B cell (primary cell): ENCODE measurements at regions not wholly inside any gene's neighbourhood (a gene's known extent, or its start where the extent isn't known, plus 50 kb on each side); places are given as distances from the start of the nearest gene placed in this dataset.

Source experiments
- ATAC-seq: fragments of 200-7000 bp; cut with Tn5 transposase; one replicate; pipeline ENCODE4 v1.10.0; 2021; ENCODE audit warnings: low read depth, mild to moderate bottlenecking, moderate number of reproducible peaks, moderate library complexity
- CTCF ChIA-PET: fragments of 350-600 bp; sonication (Branson Sonifier 250); formaldehyde crosslinking; loops from one replicate; lab custom pipeline; 2021; ENCODE audit warnings: antibody characterized with exemption, inconsistent platforms; lab: Charles Lee
- POLR2A ChIA-PET: fragments of 350-600 bp; sonication (Branson Sonifier 250); formaldehyde crosslinking; loops from one replicate; lab custom pipeline; 2021; ENCODE audit warnings: antibody characterized with exemption; lab: Charles Lee
- DNase-seq: peaks from one replicate; pipeline ENCODE4 v3.0.0; 2013
- H2AFZ ChIP-seq: 2 replicates; pipeline ENCODE4 v1.6.1; 2012; ENCODE audit warnings: mild to moderate bottlenecking, low read depth, low read length; ENCODE audit not compliant: insufficient read depth, poor library complexity, severe bottlenecking
- H3K27ac ChIP-seq, 2 donors: 1 replicate in 1 of 2; 2 replicates in 1 of 2; pipeline ENCODE4 v1.5.1; 2012 to 2013; ENCODE audit warnings: low read length in 2 of 2, mild to moderate bottlenecking in 2 of 2, moderate library complexity in 1 of 2
- H3K27me3 ChIP-seq, 4 experiments: fragments of 200-600 bp in 1 of 4; sonication (generic) in 1 of 4; replicated peaks in 1 of 4; 1 replicate in 2 of 4; 2 replicates in 2 of 4; pipeline versions ENCODE4 v1.6.1 to v1.7.0; 2013 to 2016; ENCODE audit warnings: low read length in 3 of 4, mild to moderate bottlenecking in 2 of 4, mixed read lengths in 1 of 4, moderate library complexity in 1 of 4; ENCODE audit not compliant: insufficient read depth in 4 of 4, control insufficient read depth in 3 of 4; ENCODE audit errors: control extremely low read depth in 1 of 4
- H3K36me3 ChIP-seq, 2 experiments: replicated peaks in 1 of 2; 1 replicate in 1 of 2; 2 replicates in 1 of 2; pipeline versions ENCODE4 v1.6.1 to v1.7.1; 2013; ENCODE audit warnings: low read length in 1 of 2; ENCODE audit not compliant: insufficient read depth in 2 of 2, control insufficient read depth in 1 of 2; ENCODE audit errors: control extremely low read depth in 1 of 2, extremely low read depth in 1 of 2
- H3K4me1 ChIP-seq, 2 donors: fragments of 200-600 bp in 1 of 2; sonication (generic) in 1 of 2; 1 replicate in 1 of 2; 2 replicates in 1 of 2; pipeline versions ENCODE4 v1.5.1 to v1.6.1; 2013 to 2017; ENCODE audit warnings: low read length in 2 of 2; ENCODE audit not compliant: control insufficient read depth in 2 of 2, insufficient read depth in 2 of 2
- H3K4me2 ChIP-seq: replicated peaks from 2 replicates; pipeline ENCODE3; 2012; ENCODE audit warnings: mild to moderate bottlenecking, low read depth, low read length; ENCODE audit not compliant: poor library complexity, severe bottlenecking
- H3K4me3 ChIP-seq, 5 experiments: fragments of 200-600 bp in 1 of 5; sonication (generic) in 1 of 5; 1 replicate in 3 of 5; 2 replicates in 2 of 5; pipeline versions ENCODE4 v1.5.1 to v1.7.0; 2011 to 2016; ENCODE audit warnings: low read length in 4 of 5, mild to moderate bottlenecking in 4 of 5, low read depth in 2 of 5, control low read depth in 1 of 5, moderate library complexity in 1 of 5; ENCODE audit not compliant: insufficient read depth in 1 of 5; ENCODE audit errors: control extremely low read depth in 1 of 5, extremely low read depth in 1 of 5
- H3K79me2 ChIP-seq: fragments of 200-600 bp; sonication (generic); one replicate; pipeline ENCODE4 v1.6.0; 2016; ENCODE audit warnings: low read length; ENCODE audit not compliant: control insufficient read depth, insufficient read depth
- H3K9ac ChIP-seq: fragments of 200-600 bp; sonication (generic); 2 replicates; pipeline ENCODE4 v1.6.1; 2017; ENCODE audit warnings: mild to moderate bottlenecking, low read length, moderate library complexity
- H3K9me3 ChIP-seq, 3 donors: one replicate each; pipeline versions ENCODE4 v1.6.1 to v1.7.1; 2013; ENCODE audit warnings: low read length in 2 of 3; ENCODE audit not compliant: control insufficient read depth in 2 of 3, insufficient read depth in 1 of 3; ENCODE audit errors: control extremely low read depth in 1 of 3
- H4K20me1 ChIP-seq: 2 replicates; pipeline ENCODE4 v1.6.0; 2012; ENCODE audit warnings: mild to moderate bottlenecking, low read length; ENCODE audit not compliant: insufficient read depth, control insufficient read depth, poor library complexity, severe bottlenecking
- H3K27ac Mint-ChIP-seq: one replicate; pipeline ENCODE4 v1.8.0; 2021; ENCODE audit warnings: mixed read lengths
- H3K27me3 Mint-ChIP-seq: one replicate; pipeline ENCODE4 v1.8.0; 2021; ENCODE audit warnings: mixed read lengths
- H3K4me1 Mint-ChIP-seq: one replicate; pipeline ENCODE4 v1.8.0; 2021; ENCODE audit warnings: mixed read lengths
- H3K4me3 Mint-ChIP-seq: one replicate; pipeline ENCODE4 v1.8.0; 2021; ENCODE audit warnings: mixed read lengths
- H3K9me3 Mint-ChIP-seq: one replicate; pipeline ENCODE4 v1.8.0; 2022; ENCODE audit warnings: mixed read lengths; ENCODE audit not compliant: insufficient read depth
- CTCF ChIP-seq: fragments of 200-600 bp; IDR thresholded peaks from one replicate; pipeline ENCODE4 v1.8.0; 2022; ENCODE audit warnings: antibody characterized with exemption, mild to moderate bottlenecking
- EZH2 ChIP-seq: IDR thresholded peaks from 2 replicates; pipeline ENCODE4 v1.6.1; 2012; ENCODE audit warnings: borderline replicate concordance, low read depth, mild to moderate bottlenecking, moderate library complexity, low read length; ENCODE audit not compliant: insufficient read depth, poor library complexity, severe bottlenecking
- WGBS: methylation state at CpG from one replicate; pipeline ENCODE4 v1.1.5; 2013; ENCODE audit warnings: missing lambda C conversion rate; ENCODE audit not compliant: insufficient coverage; 5-methylcytosine and 5-hydroxymethylcytosine counted together
- intact Hi-C: fragments of 100-400 bp; cut with micrococcal nuclease; formaldehyde crosslinking; loops from one replicate; pipeline ENCODE4 v1.10.0; 2022

- Histone ChIP-seq H3K4me2 (no peak overlapping the region), H3K9ac (no peak overlapping the region), H3K36me3 (no peaks in the 10 kb centered on the region), H3K4me3 (no peak overlapping the region), H3K27ac (no peak overlapping the region), H3K27me3 (no peaks in the 10 kb centered on the region), H3K9me3 (no peaks in the 10 kb centered on the region), H3K79me2 (no peaks in the 10 kb centered on the region), H3K4me1 (no peaks in the 10 kb centered on the region), H4K20me1 (no peaks in the 10 kb centered on the region), H2AFZ (no peak overlapping the region)
- no CpG with 5 or more reads among the region's 1 CpG for WGBS
- ATAC-seq (no peak), DNase-seq (no peak)
- H3K9me3 Mint-ChIP-seq, result peaks cover 4% of the 10 kb centered on the region
- intact Hi-C loops, result no loop called here
- ChIA-PET CTCF (no interaction called here), POLR2A (no interaction called here)
- H3K27ac Mint-ChIP-seq, result no peak overlapping the region
- H3K4me3 Mint-ChIP-seq, result no peak overlapping the region
- H3K4me1 Mint-ChIP-seq, result no peaks in the 10 kb centered on the region
- H3K27me3 Mint-ChIP-seq, result peaks cover 13% of the 10 kb centered on the region
- TF ChIP-seq EZH2 (no peak), CTCF (no peak)
Observed at GRCh38 chr4:183772361-183772760, 113.3 kb downstream of the TRAPPC11 start.

GRCh38 chr4:183773790-183774189 is 114.7 kb downstream of the TRAPPC11 start:
- CTCF ChIA-PET, result no interaction called here
- no peaks in the 10 kb centered on the region for H3K79me2 ChIP-seq
- no peaks in the 10 kb centered on the region for H4K20me1 ChIP-seq
- Mint-ChIP-seq H3K4me3 (no peak overlapping the region), H3K27me3 (peaks cover 10% of the 10 kb centered on the region), H3K9me3 (peaks cover 4% of the 10 kb centered on the region), H3K27ac (no peak overlapping the region), H3K4me1 (no peaks in the 10 kb centered on the region)
- no peak overlapping the region for H3K27ac ChIP-seq
- no peaks in the 10 kb centered on the region for H3K4me1 ChIP-seq
- H3K27me3 ChIP-seq, result no peaks in the 10 kb centered on the region
- H3K4me2 ChIP-seq, result no peak overlapping the region
- POLR2A ChIA-PET, result no interaction called here
- intact Hi-C loops, result no loop called here
- H3K4me3 ChIP-seq, result no peak overlapping the region
- TF ChIP-seq CTCF (no peak), EZH2 (no peak)
- H3K9me3 ChIP-seq, result no peaks in the 10 kb centered on the region
- H3K36me3 ChIP-seq, result no peaks in the 10 kb centered on the region
- no peak for DNase-seq
- no peak overlapping the region for H3K9ac ChIP-seq
- ATAC-seq, result no peak
- no CpG with 5 or more reads among the region's 5 CpGs for WGBS
- H2AFZ ChIP-seq, result no peak overlapping the region
